Inflammatory macrophage treated with lipopolysaccharide for 4 hours (primary cell): ENCODE measurements at regions not wholly inside any gene's neighbourhood (a gene's known extent, or its start where the extent isn't known, plus 50 kb on each side); places are given as distances from the start of the nearest gene placed in this dataset.
A peak's percentile ranks its signal among the peaks of the same experiment; 100 is the strongest.

Experiments used
- DNase-seq: peaks from one replicate; pipeline ENCODE4 v3.0.0-alpha.2; 2020

DNA sequence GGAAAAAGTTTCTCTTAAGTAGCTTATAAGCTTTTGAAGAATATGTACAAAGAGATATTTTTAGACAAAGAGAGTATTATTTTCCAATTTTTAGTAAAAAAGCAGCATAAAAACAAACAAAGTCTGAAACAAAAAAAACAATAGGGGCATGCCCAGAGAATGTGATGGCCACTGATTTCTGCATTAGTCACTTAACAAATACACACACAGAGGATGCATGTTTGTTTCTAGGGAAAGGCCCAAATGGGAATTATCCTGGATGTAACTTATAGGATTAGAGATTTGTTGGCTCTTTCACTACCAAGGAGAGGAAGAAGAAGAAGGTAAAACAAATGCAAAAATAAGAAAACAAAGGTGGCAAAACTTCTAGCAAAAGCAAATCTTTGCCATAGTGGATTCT lies 95.9 kb upstream of the SCOC start:
- no peak for DNase-seq

DNA sequence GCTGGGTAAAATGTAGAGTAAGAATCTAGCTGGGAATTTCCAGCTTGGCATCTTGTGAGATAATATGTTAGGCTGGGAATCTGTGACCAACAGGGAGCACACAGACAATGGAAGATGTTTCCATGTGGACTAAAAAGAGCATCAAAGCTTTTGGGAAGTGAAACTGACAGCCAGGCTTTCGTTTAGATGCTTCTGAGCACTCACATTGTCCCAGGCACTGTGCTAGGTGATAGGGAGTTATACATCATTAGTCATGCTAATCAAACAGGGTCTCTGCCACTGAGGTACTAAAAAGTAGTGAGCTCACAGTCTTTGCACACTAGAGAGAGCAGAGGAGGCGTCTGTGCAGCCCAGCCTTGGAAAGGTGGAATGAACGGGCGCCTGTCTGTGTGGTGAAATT lies 101.9 kb upstream of the SCOC start:
- peak; percentile 18 for DNase-seq

DNA sequence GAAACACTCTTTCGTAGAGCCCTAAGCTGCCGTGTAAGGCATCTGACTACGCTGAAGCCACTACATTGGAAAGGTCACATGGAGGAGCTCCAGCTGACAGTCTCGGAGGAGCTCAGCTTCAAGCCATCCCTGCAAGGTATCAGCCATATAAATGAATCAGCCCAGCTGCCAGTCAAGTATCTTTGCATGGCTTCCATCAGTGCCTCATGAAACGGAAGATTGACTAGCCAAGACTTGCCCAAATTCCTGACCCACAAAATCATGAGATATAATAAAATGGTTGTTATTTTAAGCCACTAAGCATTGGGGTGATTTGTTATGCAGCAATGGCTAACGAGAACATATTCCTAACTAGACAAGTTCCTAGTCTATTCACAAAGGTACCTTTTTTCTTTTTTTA lies 104.1 kb upstream of the SCOC start:
- no peak for DNase-seq

DNA sequence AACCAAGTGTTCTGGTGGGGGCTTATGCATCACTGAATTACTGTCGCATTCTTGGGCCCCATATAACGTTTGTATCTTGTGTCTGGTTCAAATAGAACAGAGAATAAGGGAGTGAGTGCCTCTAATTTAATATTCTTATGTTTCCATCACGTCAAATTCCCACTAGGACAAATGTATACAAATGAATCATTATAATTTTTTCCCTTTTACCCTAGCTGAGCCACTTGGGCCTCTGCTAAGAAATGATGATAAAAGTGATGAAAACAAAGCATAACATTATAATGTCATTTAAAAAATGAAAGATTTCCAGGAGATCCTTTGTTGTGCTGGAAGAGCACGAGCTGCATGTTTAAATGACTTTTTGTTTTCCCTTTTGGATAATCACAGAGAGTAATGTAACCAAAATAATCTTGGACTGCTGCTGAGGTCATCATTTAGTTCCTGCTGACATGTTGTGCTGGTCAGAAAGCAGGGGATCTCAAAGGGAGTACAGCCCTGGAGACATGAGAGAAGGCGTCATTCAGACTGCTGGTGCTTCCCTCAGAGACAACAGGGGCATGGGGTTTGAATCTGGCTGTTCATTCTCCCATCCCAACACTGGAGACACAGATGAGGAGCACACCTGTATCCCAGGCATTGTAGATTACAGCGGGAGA lies 105.1 kb upstream of the SCOC start:
- no peak for DNase-seq

DNA sequence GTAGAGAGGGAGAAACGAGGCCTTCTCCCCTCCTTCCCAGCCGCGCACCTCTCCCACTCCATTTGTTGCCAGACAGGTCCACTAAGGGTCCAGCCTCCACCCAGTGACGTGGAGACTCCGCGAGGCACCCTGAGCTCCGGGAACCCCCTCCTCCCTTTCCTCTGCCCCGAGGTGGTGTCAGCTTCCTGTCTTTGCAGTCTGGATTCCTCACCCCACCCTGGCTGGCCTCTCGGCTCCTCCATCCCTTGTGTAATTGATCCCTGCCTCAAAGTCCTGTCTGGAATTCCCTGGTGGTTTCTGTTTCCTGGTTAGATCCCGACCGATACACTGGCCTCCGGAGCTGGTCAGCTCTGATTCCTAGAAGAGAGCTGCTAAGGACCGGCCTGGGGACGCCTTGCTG lies 105.9 kb upstream of the SCOC start:
- DNase-seq, result no peak

DNA sequence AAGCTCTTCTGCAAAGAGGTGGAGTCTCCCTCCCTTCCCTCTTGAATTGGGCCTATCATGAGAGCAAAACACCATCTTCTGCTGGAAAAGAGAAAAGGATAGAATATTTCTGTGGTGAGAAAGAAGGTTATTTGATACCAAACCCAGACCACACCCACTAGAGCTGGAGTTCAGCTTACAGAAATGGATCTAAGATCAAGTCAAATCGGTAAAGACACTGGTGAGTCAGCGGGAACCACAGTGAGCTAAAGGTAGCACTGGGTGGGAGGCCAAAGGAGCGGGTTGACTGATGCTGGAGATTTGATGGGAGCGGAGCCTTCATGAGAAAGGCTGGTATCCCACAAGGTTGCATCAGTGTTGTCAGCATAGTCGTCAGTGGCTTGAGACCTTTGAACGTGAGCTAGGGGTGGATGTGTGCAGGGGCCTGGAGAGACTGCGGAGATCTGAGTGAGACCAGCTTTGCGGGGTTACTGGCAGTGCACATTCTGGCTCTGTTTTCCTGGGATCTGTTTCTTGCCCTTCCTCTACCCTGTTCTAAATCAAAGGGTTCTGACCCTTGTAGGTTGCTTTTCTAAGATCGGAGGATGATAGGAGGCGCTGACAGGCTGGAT lies 106.4 kb upstream of the SCOC start:
- DNase-seq, result no peak

DNA sequence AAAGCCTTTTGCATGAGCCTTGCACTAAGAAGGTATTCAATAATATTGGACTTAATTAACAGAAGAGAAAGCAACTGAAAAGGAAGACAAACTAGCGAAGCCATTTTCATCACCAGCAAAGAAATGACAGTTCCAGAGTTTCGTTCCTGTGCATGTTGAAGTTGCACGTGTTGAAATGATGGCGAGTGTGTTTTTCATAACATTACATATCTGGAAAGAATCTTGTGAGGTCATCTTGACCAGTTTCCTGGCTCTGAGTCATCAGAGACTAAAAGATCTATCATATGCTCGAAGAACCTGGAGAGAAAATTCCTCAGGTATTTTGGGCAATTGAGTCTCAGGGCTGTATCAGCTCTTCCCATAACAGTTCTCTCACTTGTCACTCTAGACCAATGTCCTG lies 106.2 kb upstream of the MAML3 start:
- DNase-seq, result peak; percentile 56

DNA sequence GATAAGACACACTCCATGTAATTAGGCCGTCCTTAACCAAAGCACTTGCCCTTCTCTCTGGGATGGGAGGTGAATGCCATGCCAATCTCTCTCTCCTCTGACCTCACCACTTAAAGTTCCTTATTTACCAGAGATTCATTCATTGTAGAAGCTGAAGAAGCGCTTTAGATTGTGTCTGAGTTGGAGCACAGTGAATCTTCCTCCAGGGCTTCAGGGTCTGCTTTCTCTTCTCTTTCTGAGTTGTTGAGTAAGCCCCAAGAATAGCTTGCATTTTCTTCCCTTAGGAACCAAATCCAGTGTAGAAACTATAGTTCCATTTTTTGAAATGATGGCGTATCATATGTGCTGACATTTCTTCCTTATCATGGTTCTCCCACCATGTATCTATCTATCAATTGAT lies 104.5 kb upstream of the MAML3 start:
- peak; percentile 57 for DNase-seq

DNA sequence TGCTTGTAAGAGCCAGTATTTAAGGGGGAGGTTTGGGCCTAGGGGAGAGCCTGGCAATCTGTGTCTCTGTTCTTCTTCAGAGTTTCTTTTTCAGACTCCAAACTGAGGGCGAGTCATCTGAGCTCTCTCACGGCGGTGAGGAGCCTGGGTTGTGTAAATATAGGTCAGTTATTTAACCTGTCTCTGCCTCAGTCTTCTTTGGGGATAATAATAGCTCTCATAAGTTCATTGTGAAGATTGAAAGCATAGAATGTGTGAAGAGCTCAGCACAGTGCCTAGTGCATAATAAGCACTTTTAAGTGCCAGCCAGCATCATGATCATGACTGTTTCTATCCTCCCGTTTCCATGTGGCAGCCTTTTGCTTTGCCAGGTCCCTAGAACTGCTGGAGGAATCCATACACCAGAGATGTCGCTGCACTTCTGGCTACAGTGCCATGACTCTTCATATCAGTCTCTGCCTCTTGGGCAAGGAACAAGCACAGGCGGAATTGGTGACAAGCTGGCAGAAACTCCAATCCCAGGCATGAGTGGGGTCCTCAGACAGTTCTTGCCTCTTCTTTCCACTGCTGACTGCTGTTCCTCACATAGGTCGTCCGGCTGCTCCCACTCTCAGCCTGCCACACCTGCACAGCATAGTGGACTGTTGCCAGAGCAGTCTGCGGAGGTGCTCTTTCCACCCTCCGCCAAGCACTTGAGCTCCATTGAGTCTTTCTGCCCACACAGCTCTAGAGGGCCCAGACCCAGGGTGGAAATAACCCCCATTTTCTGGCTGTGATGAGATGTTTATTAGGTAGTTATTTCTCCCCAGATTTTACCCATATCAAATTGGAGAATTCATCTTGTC lies 103.7 kb upstream of the MAML3 start:
- no peak for DNase-seq

DNA sequence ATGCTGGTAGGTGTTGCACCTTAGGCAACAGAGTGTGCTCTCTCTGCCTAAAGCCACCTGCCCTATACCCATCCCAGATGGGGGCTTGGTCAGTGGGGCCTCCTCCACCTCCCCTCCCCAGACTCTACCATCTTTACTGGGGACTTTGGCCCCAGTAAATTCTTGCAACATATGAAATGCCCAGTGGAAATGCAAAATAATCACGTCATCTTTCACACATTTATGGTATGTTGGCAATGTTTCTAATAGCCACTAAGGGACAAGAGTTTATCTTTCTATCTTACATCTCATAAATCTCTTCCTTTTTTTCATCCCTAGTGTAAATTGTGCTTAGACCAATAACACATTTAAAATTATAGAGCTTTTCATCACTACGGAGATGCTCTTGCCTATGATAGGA lies 103.0 kb upstream of the MAML3 start:
- DNase-seq, result no peak

DNA sequence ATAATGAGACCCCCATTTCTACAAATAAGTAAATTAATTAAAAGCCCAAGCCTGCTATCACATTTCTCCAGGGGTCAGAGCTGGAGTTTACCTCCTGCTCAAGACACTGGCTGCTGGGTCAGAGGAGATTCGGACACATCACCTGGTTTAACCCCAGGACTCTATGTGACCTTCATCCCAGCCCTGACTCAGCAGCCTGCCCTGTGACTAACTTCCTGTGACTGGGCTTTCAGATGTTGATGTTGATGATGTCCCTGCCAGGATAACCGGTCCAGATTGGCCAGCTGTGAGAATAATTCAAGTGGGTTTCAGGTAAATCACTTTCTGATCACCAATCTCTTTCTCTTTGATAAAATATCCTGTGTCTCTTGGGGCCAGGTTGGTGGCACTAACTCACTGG lies 102.4 kb upstream of the MAML3 start:
- peak; percentile 55 for DNase-seq

DNA sequence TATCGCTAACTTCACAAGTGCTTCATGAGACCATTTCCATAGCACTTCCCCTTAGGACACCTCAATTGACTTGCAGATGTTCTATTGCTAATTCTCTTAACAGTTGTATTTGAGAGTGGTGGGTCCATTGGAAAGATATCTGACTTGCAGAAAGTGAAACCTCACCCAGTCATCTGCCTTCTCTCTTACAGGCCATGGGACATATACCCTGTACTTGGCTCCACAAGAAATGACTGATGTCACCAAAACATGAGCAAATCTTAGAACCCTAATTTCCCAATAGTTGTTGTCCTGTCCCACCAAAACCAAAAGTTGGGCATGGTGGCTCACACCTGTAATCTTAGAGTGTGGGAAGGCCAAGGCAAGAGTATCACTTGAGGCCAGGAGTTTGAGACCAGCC lies 101.9 kb upstream of the MAML3 start:
- peak; percentile 66 for DNase-seq

DNA sequence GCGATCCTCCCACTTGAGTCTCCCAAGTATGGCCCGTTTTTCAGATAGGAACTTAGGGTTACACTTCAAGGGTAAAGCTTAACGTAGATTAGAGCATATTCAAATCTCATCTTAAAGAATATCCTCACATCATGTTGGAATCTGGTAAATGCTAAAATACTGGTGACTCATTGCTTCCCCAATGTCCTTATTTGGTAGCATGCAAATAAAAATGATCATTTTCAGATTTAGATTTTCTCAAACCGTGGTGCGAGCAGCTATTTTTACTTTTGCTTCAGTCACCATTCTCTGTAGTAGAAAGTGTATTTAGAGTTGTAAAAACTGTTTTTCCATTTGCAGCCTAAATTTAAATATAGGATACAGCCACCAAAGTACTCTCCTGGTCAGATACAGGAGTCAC lies 101.5 kb upstream of the MAML3 start:
- DNase-seq, result peak; percentile 31

DNA sequence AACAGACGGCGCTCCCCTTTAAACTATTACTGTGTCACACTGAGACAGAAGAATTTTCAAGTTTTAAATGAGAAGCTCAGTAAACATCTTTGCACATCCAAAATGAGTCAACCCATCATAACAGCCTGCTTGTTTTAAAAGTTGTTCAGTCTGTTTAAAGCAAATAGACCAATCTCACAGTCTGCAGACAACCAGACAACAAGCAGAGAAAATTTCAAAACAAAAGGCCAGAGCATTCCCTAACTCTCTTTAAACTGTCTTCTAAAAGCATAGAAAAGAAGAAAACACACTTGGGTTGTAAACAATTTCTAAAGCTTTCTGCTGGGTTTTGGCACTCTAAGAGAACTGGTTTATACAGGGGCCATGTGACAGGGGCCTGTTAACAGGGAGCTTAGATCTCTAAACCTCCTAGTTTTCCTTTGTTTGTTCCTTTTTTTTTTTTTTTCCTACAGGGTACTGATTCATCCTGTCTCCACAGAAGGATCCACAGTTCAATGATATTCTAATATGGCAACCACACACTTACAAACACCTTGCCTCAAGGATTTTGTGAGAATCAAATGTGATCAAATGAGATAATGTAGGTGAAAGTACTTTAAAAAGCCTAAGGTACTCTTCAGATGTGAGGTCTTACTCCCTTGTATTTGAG lies 100.8 kb upstream of the MAML3 start:
- no peak for DNase-seq

DNA sequence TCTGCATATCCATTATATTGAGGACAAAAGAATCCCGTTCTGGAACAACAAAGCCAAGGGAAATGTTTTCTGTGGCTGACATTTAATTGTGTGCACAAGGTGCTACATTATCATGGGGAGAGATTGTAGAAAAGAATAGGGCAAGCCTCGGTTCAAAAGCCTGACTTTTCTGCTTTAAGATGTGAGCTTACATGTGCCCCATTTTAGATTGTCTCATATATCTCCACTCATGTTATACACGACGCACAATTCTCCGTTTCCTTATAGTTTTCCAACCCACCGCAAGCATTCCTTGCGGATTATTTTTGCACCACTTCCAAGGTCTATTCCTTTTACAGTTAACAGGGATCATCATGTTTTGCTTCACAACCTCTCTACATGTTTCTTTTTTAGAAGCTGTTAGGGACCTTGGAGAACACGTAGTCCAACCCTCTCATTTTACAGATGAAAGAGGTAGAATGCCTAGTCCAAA lies 99.6 kb upstream of the MAML3 start:
- no peak for DNase-seq

DNA sequence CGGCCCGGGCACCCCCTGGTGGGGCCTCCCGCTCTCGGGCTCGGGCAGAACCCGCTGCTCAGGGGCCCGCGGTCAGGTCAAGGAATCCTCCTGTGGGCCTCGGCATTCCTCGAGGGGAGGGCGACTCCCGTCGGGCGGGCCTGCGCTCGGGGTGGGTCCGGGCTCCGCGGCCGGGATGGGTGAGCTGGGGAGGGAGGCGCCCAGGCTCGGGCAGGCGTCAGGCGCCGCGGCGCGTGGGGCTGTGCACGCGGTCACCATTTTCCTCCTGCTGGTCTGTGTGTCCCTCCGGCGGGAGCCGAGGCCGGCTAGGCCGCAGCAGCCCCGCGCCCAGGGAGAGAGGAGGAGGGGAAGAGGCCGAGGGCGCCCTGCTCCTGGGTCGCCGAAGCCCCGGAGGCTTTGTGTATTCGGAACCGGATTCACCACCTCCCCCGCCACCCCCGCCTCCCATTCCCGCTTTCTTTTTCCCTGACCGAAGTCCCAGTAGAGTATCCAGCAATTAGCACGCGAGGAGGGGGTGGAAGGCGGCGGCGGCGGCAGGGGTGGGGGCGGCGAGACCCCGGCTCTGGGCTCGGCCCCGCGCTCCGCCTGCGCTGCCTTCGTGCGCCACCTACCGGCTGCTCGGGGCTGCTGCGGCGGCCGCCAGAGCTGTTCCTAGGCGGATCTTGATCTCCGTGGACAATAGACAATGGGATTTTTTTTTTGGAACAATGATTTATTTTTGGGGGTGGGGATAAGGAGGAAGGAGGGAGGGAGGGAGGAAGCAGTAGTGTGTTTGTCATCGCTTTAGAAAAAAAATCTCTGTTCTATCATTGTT lies 99.0 kb upstream of the MAML3 start:
- DNase-seq, result peak; percentile 47

DNA sequence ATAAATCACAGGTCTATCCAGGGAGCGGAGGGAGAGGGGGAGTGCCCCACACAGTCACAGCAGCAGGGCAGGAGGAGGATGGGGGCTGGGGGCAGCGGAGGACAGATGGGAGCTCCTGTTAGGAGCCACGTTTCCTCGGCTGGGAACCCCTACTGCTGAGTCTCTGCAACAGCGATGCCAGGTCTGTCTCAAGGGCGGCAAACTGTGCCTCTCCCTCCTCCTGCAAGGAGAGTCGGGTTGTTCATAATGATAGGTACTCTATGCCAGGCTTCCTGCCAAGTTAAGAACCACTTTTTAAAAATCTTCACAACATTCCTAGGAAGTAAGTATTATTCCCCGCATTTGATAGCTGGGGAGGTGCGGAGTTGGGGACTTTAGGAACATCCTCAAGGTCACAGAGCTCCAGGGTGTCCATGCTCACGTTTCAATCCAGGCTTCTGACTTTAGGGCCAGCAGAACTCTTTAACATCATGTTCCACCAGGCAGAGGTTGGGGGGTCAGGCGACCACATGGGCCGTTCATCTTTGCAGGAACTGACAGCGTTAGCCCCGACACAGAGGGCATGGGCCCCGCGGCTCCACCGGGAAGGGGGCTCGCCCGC lies 98.3 kb upstream of the MAML3 start:
- no peak for DNase-seq

DNA sequence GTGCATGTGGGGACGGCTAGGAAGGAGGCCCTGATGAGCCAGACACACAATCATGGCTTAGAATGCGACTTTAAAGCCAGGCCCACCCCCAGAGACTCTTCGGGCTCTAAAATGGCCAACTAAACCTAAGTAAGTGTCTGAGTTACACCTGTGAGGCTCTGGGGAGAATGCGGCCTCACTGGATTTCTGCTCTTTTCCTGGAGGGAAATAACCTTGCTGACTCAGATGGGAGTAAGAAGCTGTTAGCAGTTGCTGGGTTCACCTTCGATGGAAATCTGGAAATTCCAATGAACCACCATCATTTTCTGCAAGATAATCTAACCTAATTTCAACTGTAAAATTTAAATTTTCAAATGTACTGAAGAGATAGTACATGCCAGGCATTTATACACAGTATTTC lies 97.6 kb upstream of the MAML3 start:
- no peak for DNase-seq

DNA sequence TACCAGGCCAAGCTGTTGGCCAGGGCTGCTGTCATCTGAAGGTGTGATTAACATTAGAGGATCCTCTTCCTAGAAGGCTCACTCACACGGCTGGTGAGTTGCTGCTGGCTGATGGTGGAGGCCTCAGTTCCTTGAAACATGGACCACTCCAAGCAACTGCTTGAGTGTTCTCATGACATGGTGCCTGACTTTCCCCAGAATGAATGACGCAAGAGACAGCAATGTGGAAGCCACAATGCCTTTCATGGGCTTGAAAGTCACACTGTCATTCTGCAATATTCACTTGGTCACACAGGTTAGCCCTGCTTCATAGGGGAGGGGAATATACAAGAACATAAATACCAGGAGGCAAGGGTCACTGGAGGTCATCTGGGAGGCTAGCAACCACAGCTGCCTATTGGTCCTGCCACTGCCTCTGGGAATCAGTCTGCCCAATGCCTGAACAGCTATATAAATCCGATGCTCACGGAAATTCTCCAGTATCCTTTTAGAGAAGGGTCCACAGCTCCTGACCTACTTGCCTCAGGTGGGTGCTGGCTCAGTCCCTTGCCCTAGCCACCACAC lies 97.1 kb upstream of the MAML3 start:
- peak; percentile 87 for DNase-seq

DNA sequence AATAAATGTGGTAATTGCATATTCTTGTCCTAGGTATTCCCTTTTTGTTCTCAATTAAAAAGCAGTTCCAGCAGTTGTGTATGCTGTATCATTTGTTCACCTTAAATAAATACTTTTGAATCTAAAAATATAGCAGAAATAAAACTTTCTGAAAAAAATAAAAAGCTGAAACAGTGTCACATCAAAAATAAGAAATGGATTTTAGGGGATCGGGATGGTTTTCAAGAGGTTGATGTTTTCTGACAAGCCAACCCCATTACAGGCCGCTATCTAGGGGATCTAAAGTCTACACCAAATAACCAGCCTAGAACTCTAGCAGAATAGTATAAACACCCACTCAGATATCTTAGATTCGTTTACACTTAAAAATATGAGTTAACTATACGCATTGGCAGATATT lies 95.4 kb upstream of the MAML3 start:
- DNase-seq, result no peak

DNA sequence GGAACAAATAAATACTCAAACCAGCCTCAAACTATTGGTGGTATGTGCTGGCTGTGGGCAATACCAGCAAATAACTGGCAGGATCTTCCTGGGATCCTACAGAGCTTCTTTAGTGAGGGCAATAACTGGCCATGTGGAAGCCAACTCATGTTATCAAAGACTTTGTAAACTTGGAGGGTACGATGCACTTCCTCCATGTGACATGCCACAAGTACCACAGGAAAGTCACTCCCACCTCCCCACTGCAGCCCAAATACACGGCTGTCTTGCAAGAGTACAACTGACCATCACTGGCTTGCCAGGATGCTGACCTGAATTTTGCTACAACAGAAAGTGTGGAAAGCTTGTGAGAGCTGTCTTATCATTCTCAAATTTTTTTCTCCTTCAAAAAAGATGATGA lies 93.3 kb upstream of the MAML3 start:
- DNase-seq, result no peak

DNA sequence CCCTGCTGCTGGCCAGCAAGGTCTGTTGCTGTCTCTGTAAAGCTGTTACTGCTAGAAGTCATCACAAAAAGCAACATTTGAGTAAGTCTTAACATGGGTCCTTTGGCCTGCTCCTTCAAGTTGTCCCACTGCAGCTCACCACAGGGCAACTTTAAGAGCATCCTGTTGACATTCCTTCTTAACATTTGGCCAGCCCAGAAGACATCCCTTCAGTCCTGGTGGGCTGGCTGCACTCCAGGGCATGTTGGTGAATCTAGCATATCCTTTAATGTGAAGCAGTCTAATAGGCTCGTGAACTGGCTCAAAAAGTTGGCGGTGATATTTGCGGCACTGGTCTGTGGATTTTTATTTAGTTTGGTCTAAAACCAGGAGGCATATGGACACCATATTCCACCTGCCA lies 92.2 kb upstream of the MAML3 start:
- no peak for DNase-seq
